ENCODE measurements at regions not wholly inside any gene's neighbourhood (a gene's known extent, or its start where the extent isn't known, plus 50 kb on each side); places are given as distances from the start of the nearest gene placed in this dataset.

GRCh38 chr2:234579231-234579962 is 82.5 kb upstream of the ARL4C start:
- no peaks in the 10 kb centered on the region; a peak in 1 of 7 replicates for H3K27me3 ChIP-seq (replicated peaks in 1 of 4; ENCODE audit: control insufficient read depth in 3 of 4, extremely low read depth in 1 of 4, insufficient read depth in 3 of 4, low read length in 3 of 4)
- H2BK15ac ChIP-seq (ENCODE audit: low read length): no peak overlapping the region
- no peak overlapping the region for H3K56ac ChIP-seq (replicated peaks; ENCODE audit: insufficient read length, low read depth, low read length)
- H4K91ac ChIP-seq (replicated peaks; ENCODE audit: insufficient read length, low read length): no peak overlapping the region
- H3K23me2 ChIP-seq (ENCODE audit: low read depth, low read length): peaks cover 5% of the 10 kb centered on the region; the same call in 1 of the 2 replicates
- no peak overlapping the region for H2AK5ac ChIP-seq (ENCODE audit: low read depth, low read length)
- no peak overlapping the region for H2AFZ ChIP-seq (ENCODE audit: low read length)
- H2BK12ac ChIP-seq (ENCODE audit: low read depth, low read length): peak overlapping the region; percentile 42; the same call in 1 of the 2 replicates
- TF ChIP-seq, protein P1, sequence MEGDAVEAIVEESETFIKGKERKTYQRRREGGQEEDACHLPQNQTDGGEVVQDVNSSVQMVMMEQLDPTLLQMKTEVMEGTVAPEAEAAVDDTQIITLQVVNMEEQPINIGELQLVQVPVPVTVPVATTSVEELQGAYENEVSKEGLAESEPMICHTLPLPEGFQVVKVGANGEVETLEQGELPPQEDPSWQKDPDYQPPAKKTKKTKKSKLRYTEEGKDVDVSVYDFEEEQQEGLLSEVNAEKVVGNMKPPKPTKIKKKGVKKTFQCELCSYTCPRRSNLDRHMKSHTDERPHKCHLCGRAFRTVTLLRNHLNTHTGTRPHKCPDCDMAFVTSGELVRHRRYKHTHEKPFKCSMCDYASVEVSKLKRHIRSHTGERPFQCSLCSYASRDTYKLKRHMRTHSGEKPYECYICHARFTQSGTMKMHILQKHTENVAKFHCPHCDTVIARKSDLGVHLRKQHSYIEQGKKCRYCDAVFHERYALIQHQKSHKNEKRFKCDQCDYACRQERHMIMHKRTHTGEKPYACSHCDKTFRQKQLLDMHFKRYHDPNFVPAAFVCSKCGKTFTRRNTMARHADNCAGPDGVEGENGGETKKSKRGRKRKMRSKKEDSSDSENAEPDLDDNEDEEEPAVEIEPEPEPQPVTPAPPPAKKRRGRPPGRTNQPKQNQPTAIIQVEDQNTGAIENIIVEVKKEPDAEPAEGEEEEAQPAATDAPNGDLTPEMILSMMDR (IDR thresholded peaks at IDR 0.05; ENCODE audit: control extremely low read depth in 1 of 3, insufficient read depth in 1 of 3, low read depth in 1 of 3, low read length in 3 of 3): peak in 1 of 3 experiments; percentile 1; a peak in 1 of 4 replicates
- TF ChIP-seq BRCA1 (IDR thresholded peaks at IDR 0.05; ENCODE audit: low read depth, low read length) (no peak), TBP (IDR thresholded peaks at IDR 0.05; ENCODE audit: low read depth, low read length) (no peak), RNF2 (IDR thresholded peaks at IDR 0.05; ENCODE audit: borderline replicate concordance, low read depth, low read length, missing control alignments, poor library complexity, severe bottlenecking) (no peak), SIN3A (conservative IDR thresholded peaks at IDR 0.05 in 1 of 2, IDR thresholded peaks at IDR 0.05 in 1 of 2; ENCODE audit: low read depth in 1 of 2, low read length in 2 of 2) (no peak), HDAC6 (IDR thresholded peaks at IDR 0.05; ENCODE audit: low read depth, low read length) (no peak), ASH2L (IDR thresholded peaks at IDR 0.05; ENCODE audit: low read length) (no peak)
- H3K36me3 ChIP-seq (ENCODE audit: control insufficient read depth in 2 of 4, insufficient read depth in 4 of 4, low read length in 3 of 4): no peaks in the 10 kb centered on the region
- no peak overlapping the region for H3K9ac ChIP-seq (replicated peaks in 1 of 4; ENCODE audit: extremely low read depth in 1 of 4, low read depth in 3 of 4, low read length in 3 of 4)
- no peak overlapping the region; the same call in 1 of the 2 replicates for H2BK5ac ChIP-seq (ENCODE audit: low read depth, low read length)
- H2BK120ac ChIP-seq (replicated peaks; ENCODE audit: low read depth, low read length): no peak overlapping the region
- H3K27ac ChIP-seq (ENCODE audit: low read depth, low read length): no peak overlapping the region
- H3K79me2 ChIP-seq (ENCODE audit: control insufficient read depth in 1 of 2, insufficient read depth in 2 of 2, low read length in 2 of 2): no peaks in the 10 kb centered on the region
- H3K79me1 ChIP-seq (ENCODE audit: low read depth, low read length): no peaks in the 10 kb centered on the region; the same call in 1 of the 2 replicates
- H3K4me2 ChIP-seq (ENCODE audit: insufficient read depth in 1 of 2, low read depth in 2 of 2, low read length in 2 of 2): no peak overlapping the region
- FAIRE-seq (no peak), DNase-seq (ENCODE audit: low read depth in 1 of 2, low spot score in 2 of 2) (no peak)
- H4K8ac ChIP-seq (ENCODE audit: extremely low read depth, insufficient read depth, low read length): no peak overlapping the region
- H3K9me3 ChIP-seq (ENCODE audit: insufficient read depth in 2 of 2, low read depth in 1 of 2, low read length in 1 of 2): no peaks in the 10 kb centered on the region; a peak in 1 of 4 replicates
- ChIA-PET POLR2A (ENCODE audit: partially characterized antibody) (no interaction called here), CTCF (ENCODE audit: partially characterized antibody) (no interaction called here)
- peaks cover 0 to 4% of the 10 kb centered on the region in 2 experiments for H4K20me1 ChIP-seq (replicated peaks in 1 of 2; ENCODE audit: control insufficient read depth in 1 of 2, insufficient read depth in 2 of 2, low read length in 2 of 2)
- no peak overlapping the region for H3K4me3 ChIP-seq (ENCODE audit: extremely low read depth in 1 of 4, insufficient read depth in 2 of 4, low read depth in 3 of 4, low read length in 4 of 4)
- peak overlapping the region; percentile 11 for H3K14ac ChIP-seq (ENCODE audit: insufficient read length)
- peaks cover 0 to 16% (median 11%) of the 10 kb centered on the region in 4 experiments; a peak in 4 of 7 replicates for H3K4me1 ChIP-seq (replicated peaks in 1 of 4; ENCODE audit: control insufficient read depth in 3 of 4, insufficient read depth in 4 of 4, low read length in 3 of 4)
- WGBS, 2 experiments (ENCODE audit: extremely low coverage in 1 of 2, insufficient coverage in 1 of 2, insufficient read length in 1 of 2, insufficient replicate concordance in 2 of 2, low coverage in 1 of 2, low lambda C conversion rate in 2 of 2, missing lambda C conversion rate in 1 of 2): 90% methylated on average over 10 of the region's 10 CpGs; no CpG with 5 or more reads in 1 of the 2 experiments
- H4K5ac ChIP-seq (ENCODE audit: insufficient read length, low read depth, low read length): no peak overlapping the region
- H3K18ac ChIP-seq (ENCODE audit: extremely low read depth, low read length): 0 out of 2 replicates have a peak overlapping the region, but pooled peaks have one; percentile 11
- no peak overlapping the region for H3K4ac ChIP-seq (replicated peaks; ENCODE audit: insufficient read length, low read depth, low read length)
- no peak overlapping the region for H3K23ac ChIP-seq (ENCODE audit: insufficient read length)
- 0 out of 2 replicates have a peak overlapping the region, but pooled peaks have one; percentile 16 for H2BK20ac ChIP-seq (ENCODE audit: low read length)
